ENCODE measurements at regions not wholly inside any gene's neighbourhood (a gene's known extent, or its start where the extent isn't known, plus 50 kb on each side); places are given as distances from the start of the nearest gene placed in this dataset.
A peak's percentile ranks its signal among the peaks of the same experiment; 100 is the strongest.

GRCh38 chr6:164906766-164907165 is 402.6 kb downstream of the C6orf118 start:
- in situ Hi-C loops (cut with HindIII; ENCODE audit: low pct_unique_long_range_greater_than_20kb, low sequenced_read_pairs) = no loop called here
- no peak for DNase-seq (ENCODE audit: low read depth, low spot score)

DNA sequence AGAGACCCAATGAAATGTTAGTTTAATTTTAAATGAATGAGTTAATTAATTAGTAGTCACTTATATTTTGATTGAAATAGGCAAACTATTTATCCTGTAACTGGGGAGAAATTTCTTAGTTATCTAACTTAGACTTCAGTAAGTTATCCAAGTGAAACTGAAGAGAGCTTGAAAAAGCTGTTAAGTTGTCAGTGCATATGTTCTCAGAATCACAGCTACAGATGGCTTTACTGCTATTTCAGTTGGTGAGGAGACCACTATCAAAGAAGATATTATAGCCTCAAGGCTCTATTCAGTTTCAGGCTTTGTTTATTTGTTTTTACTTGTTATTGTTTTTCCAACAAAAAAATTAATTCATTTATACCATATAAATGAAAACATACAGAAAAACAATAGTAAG is 404.1 kb downstream of the C6orf118 start:
- no peak for DNase-seq (ENCODE audit: low read depth, low spot score)
- in situ Hi-C loops (cut with HindIII; ENCODE audit: low pct_unique_long_range_greater_than_20kb, low sequenced_read_pairs) = no loop called here

DNA sequence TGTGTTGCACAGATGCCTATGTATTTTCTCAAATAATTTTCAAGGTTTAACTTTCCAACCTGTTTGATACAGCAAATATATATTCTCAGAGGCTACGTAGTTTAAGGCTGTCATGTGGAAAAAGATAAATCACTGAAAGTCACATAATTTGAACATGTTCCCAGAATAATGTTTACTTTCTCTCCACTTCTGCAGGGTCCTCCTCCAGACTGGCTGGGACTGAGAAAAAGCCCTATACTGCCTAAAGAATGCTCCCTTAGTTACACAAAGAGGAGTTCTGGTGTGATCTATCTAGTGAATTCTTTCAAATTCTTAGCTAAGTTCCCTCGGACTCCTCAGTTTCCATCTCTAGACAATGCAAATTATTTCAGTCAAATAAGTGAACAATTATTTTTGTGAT is 411.0 kb downstream of the C6orf118 start:
- DNase-seq (ENCODE audit: low read depth, low spot score) = no peak
- in situ Hi-C loops (cut with HindIII; ENCODE audit: low pct_unique_long_range_greater_than_20kb, low sequenced_read_pairs) = no loop called here

- in situ Hi-C loops (cut with HindIII; ENCODE audit: low pct_unique_long_range_greater_than_20kb, low sequenced_read_pairs) = no loop called here
- DNase-seq (ENCODE audit: low read depth, low spot score) = peak; percentile 61
Observed at GRCh38 chr6:164897523-164898235, 411.7 kb downstream of the C6orf118 start.

DNA sequence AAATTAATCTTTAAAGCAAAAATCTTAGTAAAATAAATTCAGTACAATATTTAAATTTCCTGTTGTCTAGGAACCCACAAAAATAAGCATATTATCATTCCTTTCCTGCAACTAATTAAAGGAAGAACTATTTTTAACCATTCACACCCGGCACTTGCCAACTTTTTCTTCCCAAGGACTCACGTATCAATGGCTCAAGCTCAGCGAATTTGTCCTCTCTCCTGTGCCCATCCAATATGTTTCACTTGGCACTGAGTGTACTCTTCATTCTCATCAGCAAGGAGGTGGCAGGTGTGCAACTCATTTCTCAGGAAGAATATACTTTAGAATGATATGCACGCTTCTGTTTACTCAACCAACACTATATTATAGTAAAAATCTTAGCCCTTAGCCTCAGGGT is 419.4 kb downstream of the C6orf118 start:
- in situ Hi-C loops (cut with HindIII; ENCODE audit: low pct_unique_long_range_greater_than_20kb, low sequenced_read_pairs) = no loop called here
- no peak for DNase-seq (ENCODE audit: low read depth, low spot score)

DNA sequence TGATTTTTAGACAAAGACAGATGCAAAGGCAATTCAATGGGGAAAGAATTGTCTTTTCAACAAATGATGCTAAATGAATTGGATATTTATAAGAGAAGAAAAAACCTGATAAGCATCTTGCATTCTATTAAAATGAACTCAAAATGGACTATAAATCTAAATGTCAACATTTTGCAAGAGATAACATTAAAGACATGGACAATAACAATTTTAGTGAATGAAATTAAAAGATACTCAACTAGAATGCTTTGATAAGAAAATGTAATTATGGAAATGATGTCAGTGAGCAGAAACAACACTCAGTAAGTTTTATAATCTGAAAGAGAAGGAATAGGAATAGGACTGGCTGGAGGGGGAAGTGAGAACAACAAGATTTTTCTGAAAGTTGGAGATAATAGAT is 421.7 kb downstream of the C6orf118 start:
- no peak for DNase-seq (ENCODE audit: low read depth, low spot score)
- in situ Hi-C loops (cut with HindIII; ENCODE audit: low pct_unique_long_range_greater_than_20kb, low sequenced_read_pairs) = no loop called here

DNA sequence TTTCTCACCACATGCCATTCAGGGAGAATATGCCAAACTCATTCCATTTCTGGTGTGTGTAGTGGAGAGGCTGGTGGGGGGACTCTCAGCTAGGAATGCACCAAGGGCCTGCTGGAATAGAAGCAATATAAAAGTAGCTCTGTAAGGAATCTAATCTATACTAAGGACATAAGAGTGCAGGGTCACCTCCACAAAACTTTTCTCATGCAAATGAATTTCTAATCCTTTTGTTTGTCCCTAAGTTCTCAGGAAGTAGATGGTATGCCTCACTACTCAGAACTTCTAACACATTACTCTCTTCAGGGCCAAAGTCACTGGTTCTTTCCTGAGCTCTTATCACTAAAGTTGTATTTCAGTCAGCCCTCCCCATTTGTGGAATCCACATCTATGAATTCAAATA is 427.2 kb downstream of the C6orf118 start:
- DNase-seq (ENCODE audit: low read depth, low spot score) = no peak

DNA sequence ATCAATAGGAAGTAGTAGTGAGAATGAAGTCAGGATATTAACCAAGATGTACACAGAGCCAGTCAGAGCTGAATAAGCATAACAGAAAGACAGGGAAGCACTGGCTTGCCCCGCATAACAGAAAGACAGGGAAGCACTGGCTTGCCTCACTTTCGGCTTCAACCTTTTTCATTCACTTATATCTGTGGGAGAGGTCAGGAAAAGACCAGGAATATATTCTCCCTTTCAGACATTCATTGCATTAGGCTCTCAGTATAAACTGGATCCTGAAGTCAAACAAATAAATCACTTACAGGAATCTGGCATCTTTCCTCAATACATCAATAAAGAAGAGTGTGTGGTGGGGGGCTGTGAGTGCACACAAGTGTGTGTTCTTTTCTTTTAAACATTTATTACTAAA is 437.6 kb downstream of the C6orf118 start:
- DNase-seq (ENCODE audit: low read depth, low spot score) = no peak
- in situ Hi-C loops (cut with HindIII; ENCODE audit: low pct_unique_long_range_greater_than_20kb, low sequenced_read_pairs) = no loop called here

More for the DNA sequence above, 427.2 kb downstream of the C6orf118 start:
- in situ Hi-C loops (cut with HindIII; ENCODE audit: low pct_unique_long_range_greater_than_20kb, low sequenced_read_pairs) = no loop called here

- no peak for DNase-seq (ENCODE audit: low read depth, low spot score)
- in situ Hi-C loops (cut with HindIII; ENCODE audit: low pct_unique_long_range_greater_than_20kb, low sequenced_read_pairs) = no loop called here
Observed at GRCh38 chr6:164870164-164870563, 439.2 kb downstream of the C6orf118 start.

GRCh38 chr6:164861967-164862366 is 447.4 kb downstream of the C6orf118 start:
- DNase-seq (ENCODE audit: low read depth, low spot score) = no peak
- in situ Hi-C loops (cut with HindIII; ENCODE audit: low pct_unique_long_range_greater_than_20kb, low sequenced_read_pairs) = no loop called here

DNA sequence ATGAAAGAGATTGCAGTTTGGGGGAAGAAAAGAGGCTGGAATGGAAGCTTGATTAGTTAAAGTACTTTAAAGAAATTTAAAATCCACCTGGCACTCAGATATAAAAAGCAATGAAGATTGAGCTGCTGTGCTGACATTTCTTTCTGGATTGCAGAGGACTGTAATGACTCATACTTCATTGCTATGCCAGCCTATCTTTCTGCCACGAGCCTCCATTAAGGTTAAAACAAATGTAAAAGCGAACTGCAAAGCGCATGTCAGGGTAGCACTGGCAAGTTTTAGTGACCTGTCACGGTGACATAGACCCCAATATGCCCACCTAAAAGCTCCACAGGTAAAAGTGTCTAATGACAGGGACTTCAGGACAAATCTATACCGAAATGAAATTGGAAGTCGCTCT is 449.6 kb downstream of the C6orf118 start:
- in situ Hi-C loops (cut with HindIII; ENCODE audit: low pct_unique_long_range_greater_than_20kb, low sequenced_read_pairs) = no loop called here
- no peak for DNase-seq (ENCODE audit: low read depth, low spot score)

DNA sequence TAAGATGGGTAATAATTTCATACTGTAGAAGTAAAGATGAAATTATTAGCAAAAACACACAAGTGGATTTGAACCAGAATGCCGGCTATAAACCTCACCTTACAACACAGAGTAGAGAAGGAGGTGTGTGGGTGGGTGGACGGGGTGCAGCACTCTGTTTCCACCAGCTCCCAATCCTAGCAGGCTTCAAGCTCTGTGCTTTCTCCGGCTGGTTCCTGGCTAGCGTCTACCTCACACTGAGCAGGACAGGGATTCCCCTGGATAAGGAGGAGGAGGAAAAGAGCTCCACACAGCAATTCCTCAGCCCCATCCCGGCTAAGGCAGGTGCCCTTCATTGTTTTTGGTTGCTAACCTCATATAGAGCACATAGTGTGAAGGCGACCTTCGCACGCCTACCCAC is 453.3 kb downstream of the C6orf118 start:
- DNase-seq (ENCODE audit: low read depth, low spot score) = no peak
- in situ Hi-C loops (cut with HindIII; ENCODE audit: low pct_unique_long_range_greater_than_20kb, low sequenced_read_pairs) = no loop called here

GRCh38 chr6:164855281-164855680 is 454.1 kb downstream of the C6orf118 start:
- DNase-seq (ENCODE audit: low read depth, low spot score) = no peak
- in situ Hi-C loops (cut with HindIII; ENCODE audit: low pct_unique_long_range_greater_than_20kb, low sequenced_read_pairs) = no loop called here

GRCh38 chr6:164854526-164854925 is 454.9 kb downstream of the C6orf118 start:
- DNase-seq (ENCODE audit: low read depth, low spot score) = no peak
- in situ Hi-C loops (cut with HindIII; ENCODE audit: low pct_unique_long_range_greater_than_20kb, low sequenced_read_pairs) = no loop called here

DNA sequence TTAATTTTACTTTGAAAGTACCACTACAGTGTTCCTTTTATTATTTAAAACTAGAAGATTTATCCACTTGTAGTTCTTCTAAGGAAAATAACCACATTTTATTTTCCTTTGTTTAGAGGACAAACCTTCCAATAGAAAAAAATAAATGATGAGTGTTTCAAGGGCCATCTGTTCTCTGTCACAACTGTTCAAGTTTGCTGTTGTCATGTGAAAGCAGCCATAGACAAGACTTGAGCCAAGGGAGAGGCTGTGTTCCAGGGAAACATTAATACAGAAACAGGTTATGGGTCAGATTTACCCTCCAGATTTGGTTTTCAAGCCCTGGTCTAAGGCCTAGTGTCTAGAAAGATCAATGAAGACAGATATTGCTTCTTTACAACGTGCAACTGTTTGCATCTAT is 463.6 kb downstream of the C6orf118 start:
- in situ Hi-C loops (cut with HindIII; ENCODE audit: low pct_unique_long_range_greater_than_20kb, low sequenced_read_pairs) = no loop called here
- DNase-seq (ENCODE audit: low read depth, low spot score) = no peak

DNA sequence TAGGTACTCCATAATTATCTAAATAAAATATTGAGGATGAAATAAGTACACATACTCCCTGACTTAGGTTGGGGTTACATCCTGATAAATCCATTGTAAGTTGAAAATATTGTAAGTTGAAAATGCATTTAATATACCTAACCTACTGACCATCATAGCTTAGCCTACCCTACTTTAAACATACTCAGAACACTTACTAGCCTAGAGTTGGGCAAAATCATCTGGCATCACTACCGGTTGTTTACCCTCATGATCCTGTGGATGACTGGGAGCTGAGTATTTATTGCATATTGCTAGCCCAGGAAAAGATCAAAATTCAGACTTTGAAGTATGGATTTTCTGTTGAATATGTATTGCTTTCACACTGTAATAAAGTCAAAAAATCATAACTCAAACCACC is 467.3 kb downstream of the C6orf118 start:
- DNase-seq (ENCODE audit: low read depth, low spot score) = no peak
- in situ Hi-C loops (cut with HindIII; ENCODE audit: low pct_unique_long_range_greater_than_20kb, low sequenced_read_pairs) = no loop called here

GRCh38 chr6:164838068-164838615 is 471.3 kb downstream of the C6orf118 start:
- no peak for DNase-seq (ENCODE audit: low read depth, low spot score)
- in situ Hi-C loops (cut with HindIII; ENCODE audit: low pct_unique_long_range_greater_than_20kb, low sequenced_read_pairs) = no loop called here

- in situ Hi-C loops (cut with HindIII; ENCODE audit: low pct_unique_long_range_greater_than_20kb, low sequenced_read_pairs) = no loop called here
- DNase-seq (ENCODE audit: low read depth, low spot score) = no peak
Observed at GRCh38 chr6:164836486-164836885, 472.9 kb downstream of the C6orf118 start.

DNA sequence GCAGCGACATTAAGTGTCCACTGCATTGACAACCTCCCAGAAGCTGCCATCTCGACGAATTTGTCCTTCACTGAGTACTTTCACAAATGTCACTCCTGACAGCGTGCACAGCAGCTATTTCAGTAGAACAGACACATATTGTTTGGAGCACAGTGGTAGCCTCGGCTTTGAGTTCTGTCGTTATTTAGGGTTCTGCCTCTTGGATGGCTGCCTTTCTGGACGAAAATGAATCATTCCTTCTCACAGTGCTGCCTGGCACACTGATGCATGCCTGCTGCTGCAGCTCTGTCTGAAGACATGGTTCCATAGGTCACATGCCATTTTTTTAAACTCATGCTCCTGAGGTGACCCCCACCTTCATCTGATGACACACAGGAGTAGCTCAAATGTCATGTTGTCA is 477.0 kb downstream of the C6orf118 start:
- in situ Hi-C loops (cut with HindIII; ENCODE audit: low pct_unique_long_range_greater_than_20kb, low sequenced_read_pairs) = no loop called here
- peak; percentile 5 for DNase-seq (ENCODE audit: low read depth, low spot score)

- DNase-seq (ENCODE audit: low read depth, low spot score) = no peak
- in situ Hi-C loops (cut with HindIII; ENCODE audit: low pct_unique_long_range_greater_than_20kb, low sequenced_read_pairs) = no loop called here
Observed at GRCh38 chr6:164827537-164827936, 481.9 kb downstream of the C6orf118 start.
